ENCODE measurements at regions not wholly inside any gene's neighbourhood (a gene's known extent, or its start where the extent isn't known, plus 50 kb on each side); places are given as distances from the start of the nearest gene placed in this dataset.

DNA sequence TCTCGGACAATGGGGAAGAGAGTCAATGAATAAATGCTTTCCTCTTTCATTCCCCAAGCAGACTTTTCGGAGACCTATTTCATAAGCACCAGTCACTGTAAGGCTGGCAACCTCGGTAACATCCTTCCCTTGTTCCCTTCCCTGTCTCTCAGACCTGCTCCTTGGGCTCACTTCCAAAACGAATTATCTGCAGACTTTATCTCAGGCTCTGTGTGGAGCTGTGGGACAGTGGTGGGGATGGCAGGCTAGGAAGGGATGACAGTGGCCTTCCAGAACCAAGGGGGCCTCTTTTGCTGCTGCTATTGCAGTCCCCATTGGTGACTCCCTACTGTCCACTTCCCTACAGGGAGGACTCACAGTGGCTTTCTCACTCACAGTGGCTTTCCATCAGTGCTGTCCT is 185.6 kb upstream of the MEX3C start:
- TF ChIP-seq, protein P1, sequence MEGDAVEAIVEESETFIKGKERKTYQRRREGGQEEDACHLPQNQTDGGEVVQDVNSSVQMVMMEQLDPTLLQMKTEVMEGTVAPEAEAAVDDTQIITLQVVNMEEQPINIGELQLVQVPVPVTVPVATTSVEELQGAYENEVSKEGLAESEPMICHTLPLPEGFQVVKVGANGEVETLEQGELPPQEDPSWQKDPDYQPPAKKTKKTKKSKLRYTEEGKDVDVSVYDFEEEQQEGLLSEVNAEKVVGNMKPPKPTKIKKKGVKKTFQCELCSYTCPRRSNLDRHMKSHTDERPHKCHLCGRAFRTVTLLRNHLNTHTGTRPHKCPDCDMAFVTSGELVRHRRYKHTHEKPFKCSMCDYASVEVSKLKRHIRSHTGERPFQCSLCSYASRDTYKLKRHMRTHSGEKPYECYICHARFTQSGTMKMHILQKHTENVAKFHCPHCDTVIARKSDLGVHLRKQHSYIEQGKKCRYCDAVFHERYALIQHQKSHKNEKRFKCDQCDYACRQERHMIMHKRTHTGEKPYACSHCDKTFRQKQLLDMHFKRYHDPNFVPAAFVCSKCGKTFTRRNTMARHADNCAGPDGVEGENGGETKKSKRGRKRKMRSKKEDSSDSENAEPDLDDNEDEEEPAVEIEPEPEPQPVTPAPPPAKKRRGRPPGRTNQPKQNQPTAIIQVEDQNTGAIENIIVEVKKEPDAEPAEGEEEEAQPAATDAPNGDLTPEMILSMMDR (IDR thresholded peaks at IDR 0.05): no peak
- no peak for TF ChIP-seq EZH2 (IDR thresholded peaks at IDR 0.05)

All from neural progenitor cell (in vitro differentiated cells).